ENCODE measurements at regions not wholly inside any gene's neighbourhood (a gene's known extent, or its start where the extent isn't known, plus 50 kb on each side); places are given as distances from the start of the nearest gene placed in this dataset.

DNA sequence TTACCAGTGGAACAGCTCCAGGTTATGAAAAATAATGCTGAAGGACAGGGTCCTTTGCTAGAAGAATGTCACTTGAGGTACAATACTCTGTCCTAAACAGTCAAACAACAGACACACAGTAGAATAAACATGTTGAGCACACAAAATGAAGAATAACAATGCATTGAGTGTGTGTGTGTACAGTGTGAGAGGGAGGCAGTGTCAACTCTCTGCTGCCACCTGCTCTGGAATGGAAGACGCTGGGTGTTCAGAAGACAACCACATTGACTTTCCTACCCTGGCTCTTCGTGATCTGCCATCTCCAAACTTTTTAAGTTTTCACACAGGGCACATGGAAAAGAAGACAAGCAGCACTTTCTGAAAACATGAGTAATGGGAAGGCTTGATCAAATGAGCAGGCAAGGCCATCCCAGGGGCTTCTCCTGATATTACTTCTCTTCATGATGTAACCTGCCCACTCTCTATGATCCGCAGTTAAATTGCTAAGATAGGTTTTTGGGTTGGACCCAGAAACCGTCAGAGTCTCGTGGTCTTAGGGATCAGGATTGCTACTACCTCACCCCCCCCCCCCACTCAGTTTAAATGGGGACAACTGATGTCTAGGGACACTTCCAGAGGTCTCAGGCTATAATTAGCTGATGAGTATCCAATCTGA, 533.2 kb upstream of the TNP1 start:
- Histone ChIP-seq H3K36me3 (ENCODE audit: control insufficient read depth in 1 of 2, insufficient read depth in 2 of 2, low read length in 2 of 2) (peaks cover 0 to 5% of the 10 kb centered on the region in 2 experiments), H2BK120ac (ENCODE audit: insufficient read depth, low read length, poor library complexity) (no peak overlapping the region), H3K14ac (ENCODE audit: low read length) (no peak overlapping the region), H3K4me3 (ENCODE audit: low read depth, low read length) (no peak overlapping the region), H3K27me3 (ENCODE audit: insufficient read depth, low read length) (no peaks in the 10 kb centered on the region), H3K4me2 (ENCODE audit: low read length) (no peak overlapping the region), H4K8ac (ENCODE audit: low read depth, low read length) (no peak overlapping the region), H3K9ac (ENCODE audit: low read length) (no peak overlapping the region), H4K91ac (ENCODE audit: low read depth, low read length) (no peak overlapping the region), H2BK5ac (ENCODE audit: low read depth, low read length, poor library complexity) (no peak overlapping the region), H3K79me1 (ENCODE audit: low read length) (no peaks in the 10 kb centered on the region), H3K4ac (ENCODE audit: low read depth, low read length) (no peak overlapping the region), H2BK12ac (ENCODE audit: low read length) (no peak overlapping the region), H3K27ac (ENCODE audit: low read depth, low read length) (no peak overlapping the region), H3K23ac (ENCODE audit: low read length) (no peak overlapping the region), H3K18ac (ENCODE audit: low read length) (no peak overlapping the region), H2AK5ac (ENCODE audit: low read length) (no peak overlapping the region), H2AFZ (ENCODE audit: insufficient read depth, low read length, poor library complexity) (no peak overlapping the region), H4K12ac (ENCODE audit: low read depth, low read length) (no peak overlapping the region), H3K4me1 (ENCODE audit: control insufficient read depth in 1 of 2, insufficient read depth in 2 of 2, low read length in 2 of 2) (no peaks in the 10 kb centered on the region), H3K79me2 (ENCODE audit: control insufficient read depth, insufficient read depth, low read length, poor library complexity) (no peaks in the 10 kb centered on the region), H3K9me3 (ENCODE audit: insufficient read depth, low read depth, low read length) (peaks cover 4% of the 10 kb centered on the region)
- no CpG with 5 or more reads among the region's 5 CpGs for WGBS (ENCODE audit: extremely low coverage, insufficient coverage, insufficient read length)
- no peak for DNase-seq

DNA sequence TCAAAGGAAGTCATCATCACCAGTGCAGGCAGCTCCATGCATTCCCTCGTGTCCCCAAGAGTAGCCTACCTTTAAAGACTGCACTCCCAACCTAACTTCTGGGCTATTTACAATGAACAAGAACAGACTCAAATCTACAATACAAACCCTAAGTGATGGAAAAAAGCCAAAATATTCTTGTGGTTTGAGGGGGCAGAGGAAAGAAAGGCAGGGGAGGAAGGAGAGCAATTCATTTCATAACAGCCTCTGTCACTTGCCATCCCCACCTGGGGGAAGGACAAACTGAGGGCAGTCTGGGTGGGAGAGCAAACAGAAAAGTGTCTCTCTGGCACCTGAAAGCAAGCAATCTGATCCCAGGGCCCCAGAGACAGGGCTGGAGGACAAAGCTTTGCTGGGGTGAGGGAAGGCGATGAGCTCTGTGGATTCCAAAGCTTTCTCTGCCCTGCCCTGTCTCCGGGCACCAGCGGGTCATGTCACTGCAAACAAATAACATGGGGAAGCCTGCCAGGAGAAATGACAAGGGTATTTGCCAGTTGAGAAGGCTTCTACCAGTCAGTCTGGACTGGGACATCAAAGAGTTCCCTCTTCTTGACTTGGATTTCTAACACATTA, 528.0 kb upstream of the TNP1 start:
- H2BK120ac ChIP-seq (ENCODE audit: insufficient read depth, low read length, poor library complexity): no peak overlapping the region
- no peak overlapping the region for H3K9ac ChIP-seq (ENCODE audit: low read length)
- no CpG with 5 or more reads among the region's 4 CpGs for WGBS (ENCODE audit: extremely low coverage, insufficient coverage, insufficient read length)
- no peak overlapping the region for H4K91ac ChIP-seq (ENCODE audit: low read depth, low read length)
- no peaks in the 10 kb centered on the region for H3K27me3 ChIP-seq (ENCODE audit: insufficient read depth, low read length)
- H3K36me3 ChIP-seq (ENCODE audit: control insufficient read depth in 1 of 2, insufficient read depth in 2 of 2, low read length in 2 of 2): peaks cover 0 to 5% of the 10 kb centered on the region in 2 experiments
- H3K4me3 ChIP-seq (ENCODE audit: low read depth, low read length): no peak overlapping the region
- no peak overlapping the region for H3K23ac ChIP-seq (ENCODE audit: low read length)
- H3K4me1 ChIP-seq (ENCODE audit: control insufficient read depth in 1 of 2, insufficient read depth in 2 of 2, low read length in 2 of 2): no peaks in the 10 kb centered on the region
- no peaks in the 10 kb centered on the region for H3K79me2 ChIP-seq (ENCODE audit: control insufficient read depth, insufficient read depth, low read length, poor library complexity)
- H3K18ac ChIP-seq (ENCODE audit: low read length): no peak overlapping the region
- no peak overlapping the region for H2AK5ac ChIP-seq (ENCODE audit: low read length)
- H2AFZ ChIP-seq (ENCODE audit: insufficient read depth, low read length, poor library complexity): no peak overlapping the region
- H3K9me3 ChIP-seq (ENCODE audit: insufficient read depth, low read depth, low read length): peaks cover 4% of the 10 kb centered on the region
- no peak overlapping the region for H3K27ac ChIP-seq (ENCODE audit: low read depth, low read length)
- H3K14ac ChIP-seq (ENCODE audit: low read length): no peak overlapping the region
- H3K4ac ChIP-seq (ENCODE audit: low read depth, low read length): no peak overlapping the region
- no peak overlapping the region for H3K4me2 ChIP-seq (ENCODE audit: low read length)
- no peak overlapping the region for H4K12ac ChIP-seq (ENCODE audit: low read depth, low read length)
- H2BK5ac ChIP-seq (ENCODE audit: low read depth, low read length, poor library complexity): no peak overlapping the region
- no peak for DNase-seq
- no peaks in the 10 kb centered on the region for H3K79me1 ChIP-seq (ENCODE audit: low read length)
- peak overlapping the region; percentile 45 for H4K8ac ChIP-seq (ENCODE audit: low read depth, low read length)
- peak overlapping the region; percentile 58 for H2BK12ac ChIP-seq (ENCODE audit: low read length)

DNA sequence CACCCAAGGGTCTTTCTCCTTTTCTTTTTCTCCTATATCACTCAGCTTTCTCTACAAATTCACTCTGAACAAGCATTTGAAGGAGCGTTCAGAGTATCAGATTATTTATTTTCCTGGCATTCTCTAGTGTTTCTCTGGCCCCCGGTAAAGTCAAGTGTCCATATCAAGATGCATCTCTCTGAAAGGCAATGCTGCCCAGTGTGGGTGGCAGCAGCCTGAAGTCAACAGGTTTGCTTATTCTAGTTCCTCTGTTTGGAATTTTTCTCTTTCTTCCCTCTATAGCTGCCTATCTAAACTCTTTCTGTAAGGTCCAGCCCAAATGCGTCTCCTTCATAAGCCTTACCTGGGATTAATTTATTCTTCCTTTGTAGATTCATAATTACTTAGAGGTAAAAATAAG, 526.2 kb upstream of the TNP1 start:
- Histone ChIP-seq H2AFZ (ENCODE audit: insufficient read depth, low read length, poor library complexity) (no peak overlapping the region), H4K91ac (ENCODE audit: low read depth, low read length) (no peak overlapping the region), H3K23ac (ENCODE audit: low read length) (no peak overlapping the region), H4K8ac (ENCODE audit: low read depth, low read length) (no peak overlapping the region), H3K4me3 (ENCODE audit: low read depth, low read length) (no peak overlapping the region), H2AK5ac (ENCODE audit: low read length) (no peak overlapping the region), H3K9ac (ENCODE audit: low read length) (no peak overlapping the region), H3K4me2 (ENCODE audit: low read length) (no peak overlapping the region), H3K79me1 (ENCODE audit: low read length) (no peaks in the 10 kb centered on the region), H4K12ac (ENCODE audit: low read depth, low read length) (no peak overlapping the region), H3K27ac (ENCODE audit: low read depth, low read length) (no peak overlapping the region), H3K27me3 (ENCODE audit: insufficient read depth, low read length) (no peaks in the 10 kb centered on the region), H2BK12ac (ENCODE audit: low read length) (no peak overlapping the region), H3K36me3 (ENCODE audit: control insufficient read depth in 1 of 2, insufficient read depth in 2 of 2, low read length in 2 of 2) (peaks cover 0 to 5% of the 10 kb centered on the region in 2 experiments), H3K18ac (ENCODE audit: low read length) (no peak overlapping the region), H3K79me2 (ENCODE audit: control insufficient read depth, insufficient read depth, low read length, poor library complexity) (no peaks in the 10 kb centered on the region), H2BK5ac (ENCODE audit: low read depth, low read length, poor library complexity) (no peak overlapping the region), H3K9me3 (ENCODE audit: insufficient read depth, low read depth, low read length) (peaks cover 4% of the 10 kb centered on the region), H3K4me1 (ENCODE audit: control insufficient read depth in 1 of 2, insufficient read depth in 2 of 2, low read length in 2 of 2) (no peaks in the 10 kb centered on the region), H3K4ac (ENCODE audit: low read depth, low read length) (no peak overlapping the region), H2BK120ac (ENCODE audit: insufficient read depth, low read length, poor library complexity) (no peak overlapping the region), H3K14ac (ENCODE audit: low read length) (no peak overlapping the region)
- no peak for DNase-seq
- WGBS (ENCODE audit: extremely low coverage, insufficient coverage, insufficient read length): no CpG with 5 or more reads among the region's 3 CpGs

- Histone ChIP-seq H4K12ac (ENCODE audit: low read depth, low read length) (no peak overlapping the region), H2BK12ac (ENCODE audit: low read length) (no peak overlapping the region), H3K14ac (ENCODE audit: low read length) (no peak overlapping the region), H2AFZ (ENCODE audit: insufficient read depth, low read length, poor library complexity) (no peak overlapping the region), H3K36me3 (ENCODE audit: control insufficient read depth in 1 of 2, insufficient read depth in 2 of 2, low read length in 2 of 2) (no peaks in the 10 kb centered on the region), H3K23ac (ENCODE audit: low read length) (no peak overlapping the region), H4K91ac (ENCODE audit: low read depth, low read length) (no peak overlapping the region), H2AK5ac (ENCODE audit: low read length) (no peak overlapping the region), H3K4ac (ENCODE audit: low read depth, low read length) (no peak overlapping the region), H3K9ac (ENCODE audit: low read length) (no peak overlapping the region), H3K79me2 (ENCODE audit: control insufficient read depth, insufficient read depth, low read length, poor library complexity) (no peaks in the 10 kb centered on the region), H2BK5ac (ENCODE audit: low read depth, low read length, poor library complexity) (no peak overlapping the region), H3K9me3 (ENCODE audit: insufficient read depth, low read depth, low read length) (no peaks in the 10 kb centered on the region), H4K8ac (ENCODE audit: low read depth, low read length) (no peak overlapping the region), H3K18ac (ENCODE audit: low read length) (no peak overlapping the region), H3K4me2 (ENCODE audit: low read length) (no peak overlapping the region), H3K27me3 (ENCODE audit: insufficient read depth, low read length) (no peaks in the 10 kb centered on the region), H3K4me1 (ENCODE audit: control insufficient read depth in 1 of 2, insufficient read depth in 2 of 2, low read length in 2 of 2) (no peaks in the 10 kb centered on the region), H3K27ac (ENCODE audit: low read depth, low read length) (no peak overlapping the region), H3K4me3 (ENCODE audit: low read depth, low read length) (no peak overlapping the region), H3K79me1 (ENCODE audit: low read length) (no peaks in the 10 kb centered on the region), H2BK120ac (ENCODE audit: insufficient read depth, low read length, poor library complexity) (no peak overlapping the region)
- no CpG with 5 or more reads among the region's 4 CpGs for WGBS (ENCODE audit: extremely low coverage, insufficient coverage, insufficient read length)
- DNase-seq: no peak
These were observed 523.8 kb upstream of the TNP1 start for GRCh38 chr2:217383620-217384019.
